ENCODE measurements at regions not wholly inside any gene's neighbourhood (a gene's known extent, or its start where the extent isn't known, plus 50 kb on each side); places are given as distances from the start of the nearest gene placed in this dataset.

- no peaks in the 10 kb centered on the region for H3K27me3 ChIP-seq (ENCODE audit: insufficient read depth, poor library complexity, severe bottlenecking)
- H3K27ac ChIP-seq (replicated peaks): no peak overlapping the region
- DNase-seq (ENCODE audit: low read depth in 1 of 2, low spot score in 1 of 2): no peak
- no peak overlapping the region for H3K4me3 ChIP-seq (replicated peaks; ENCODE audit: insufficient read depth, low read length)
- TF ChIP-seq SPI1 (IDR thresholded peaks at IDR 0.05; ENCODE audit: borderline replicate concordance, low read depth) (no peak), GABPA (IDR thresholded peaks at IDR 0.05; ENCODE audit: low read depth) (no peak), CTCF (IDR thresholded peaks at IDR 0.05; ENCODE audit: insufficient read depth, low read length) (no peak), POLR2AphosphoS5 (IDR thresholded peaks at IDR 0.05; ENCODE audit: low read depth) (no peak), REST (IDR thresholded peaks at IDR 0.05; ENCODE audit: insufficient replicate concordance, low read depth) (no peak)
Measured at GRCh38 chr6:14718861-14719260, 527.0 kb upstream of the JARID2 start.

GRCh38 chr6:14719270-14719669, 526.6 kb upstream of the JARID2 start:
- DNase-seq (ENCODE audit: low read depth in 1 of 2, low spot score in 1 of 2): no peak
- Histone ChIP-seq H3K27ac (replicated peaks) (peak overlapping the region; percentile 13), H3K27me3 (ENCODE audit: insufficient read depth, poor library complexity, severe bottlenecking) (no peaks in the 10 kb centered on the region), H3K4me3 (replicated peaks; ENCODE audit: insufficient read depth, low read length) (no peak overlapping the region)
- TF ChIP-seq SPI1 (IDR thresholded peaks at IDR 0.05; ENCODE audit: borderline replicate concordance, low read depth): no peak
- no peak for TF ChIP-seq CTCF (IDR thresholded peaks at IDR 0.05; ENCODE audit: insufficient read depth, low read length)
- no peak for TF ChIP-seq REST (IDR thresholded peaks at IDR 0.05; ENCODE audit: insufficient replicate concordance, low read depth)
- TF ChIP-seq POLR2AphosphoS5 (IDR thresholded peaks at IDR 0.05; ENCODE audit: low read depth): no peak
- no peak for TF ChIP-seq GABPA (IDR thresholded peaks at IDR 0.05; ENCODE audit: low read depth)

- Histone ChIP-seq H3K27me3 (ENCODE audit: insufficient read depth, poor library complexity, severe bottlenecking) (no peaks in the 10 kb centered on the region), H3K4me3 (replicated peaks; ENCODE audit: insufficient read depth, low read length) (no peak overlapping the region), H3K27ac (replicated peaks) (peak overlapping the region; percentile 75)
- TF ChIP-seq SPI1 (IDR thresholded peaks at IDR 0.05; ENCODE audit: borderline replicate concordance, low read depth) (no peak), CTCF (IDR thresholded peaks at IDR 0.05; ENCODE audit: insufficient read depth, low read length) (no peak), REST (IDR thresholded peaks at IDR 0.05; ENCODE audit: insufficient replicate concordance, low read depth) (no peak), POLR2AphosphoS5 (IDR thresholded peaks at IDR 0.05; ENCODE audit: low read depth) (no peak), GABPA (IDR thresholded peaks at IDR 0.05; ENCODE audit: low read depth) (no peak)
- no peak for DNase-seq (ENCODE audit: low read depth in 1 of 2, low spot score in 1 of 2)
Measured at GRCh38 chr6:14720411-14721102, 525.3 kb upstream of the JARID2 start.

All from HL-60 (cell line).